B cell (primary cell): ENCODE measurements at regions not wholly inside any gene's neighbourhood (a gene's known extent, or its start where the extent isn't known, plus 50 kb on each side); places are given as distances from the start of the nearest gene placed in this dataset.

Experiments used
- ATAC-seq: fragments of 200-7000 bp; cut with Tn5 transposase; one replicate; pipeline ENCODE4 v1.10.0; 2021; ENCODE audit warnings: low read depth, mild to moderate bottlenecking, moderate number of reproducible peaks, moderate library complexity
- CTCF ChIA-PET: fragments of 350-600 bp; sonication (Branson Sonifier 250); formaldehyde crosslinking; loops from one replicate; lab custom pipeline; 2021; ENCODE audit warnings: antibody characterized with exemption, inconsistent platforms; lab: Charles Lee
- POLR2A ChIA-PET: fragments of 350-600 bp; sonication (Branson Sonifier 250); formaldehyde crosslinking; loops from one replicate; lab custom pipeline; 2021; ENCODE audit warnings: antibody characterized with exemption; lab: Charles Lee
- DNase-seq: peaks from one replicate; pipeline ENCODE4 v3.0.0; 2013
- H2AFZ ChIP-seq: 2 replicates; pipeline ENCODE4 v1.6.1; 2012; ENCODE audit warnings: mild to moderate bottlenecking, low read depth, low read length; ENCODE audit not compliant: insufficient read depth, poor library complexity, severe bottlenecking
- H3K27ac ChIP-seq, 2 donors: 1 replicate in 1 of 2; 2 replicates in 1 of 2; pipeline ENCODE4 v1.5.1; 2012 to 2013; ENCODE audit warnings: low read length in 2 of 2, mild to moderate bottlenecking in 2 of 2, moderate library complexity in 1 of 2
- H3K27me3 ChIP-seq, 4 experiments: fragments of 200-600 bp in 1 of 4; sonication (generic) in 1 of 4; replicated peaks in 1 of 4; 1 replicate in 2 of 4; 2 replicates in 2 of 4; pipeline versions ENCODE4 v1.6.1 to v1.7.0; 2013 to 2016; ENCODE audit warnings: low read length in 3 of 4, mild to moderate bottlenecking in 2 of 4, mixed read lengths in 1 of 4, moderate library complexity in 1 of 4; ENCODE audit not compliant: insufficient read depth in 4 of 4, control insufficient read depth in 3 of 4; ENCODE audit errors: control extremely low read depth in 1 of 4
- H3K36me3 ChIP-seq, 2 experiments: replicated peaks in 1 of 2; 1 replicate in 1 of 2; 2 replicates in 1 of 2; pipeline versions ENCODE4 v1.6.1 to v1.7.1; 2013; ENCODE audit warnings: low read length in 1 of 2; ENCODE audit not compliant: insufficient read depth in 2 of 2, control insufficient read depth in 1 of 2; ENCODE audit errors: control extremely low read depth in 1 of 2, extremely low read depth in 1 of 2
- H3K4me1 ChIP-seq, 2 donors: fragments of 200-600 bp in 1 of 2; sonication (generic) in 1 of 2; 1 replicate in 1 of 2; 2 replicates in 1 of 2; pipeline versions ENCODE4 v1.5.1 to v1.6.1; 2013 to 2017; ENCODE audit warnings: low read length in 2 of 2; ENCODE audit not compliant: control insufficient read depth in 2 of 2, insufficient read depth in 2 of 2
- H3K4me2 ChIP-seq: replicated peaks from 2 replicates; pipeline ENCODE3; 2012; ENCODE audit warnings: mild to moderate bottlenecking, low read depth, low read length; ENCODE audit not compliant: poor library complexity, severe bottlenecking
- H3K4me3 ChIP-seq, 5 experiments: fragments of 200-600 bp in 1 of 5; sonication (generic) in 1 of 5; 1 replicate in 3 of 5; 2 replicates in 2 of 5; pipeline versions ENCODE4 v1.5.1 to v1.7.0; 2011 to 2016; ENCODE audit warnings: low read length in 4 of 5, mild to moderate bottlenecking in 4 of 5, low read depth in 2 of 5, control low read depth in 1 of 5, moderate library complexity in 1 of 5; ENCODE audit not compliant: insufficient read depth in 1 of 5; ENCODE audit errors: control extremely low read depth in 1 of 5, extremely low read depth in 1 of 5
- H3K79me2 ChIP-seq: fragments of 200-600 bp; sonication (generic); one replicate; pipeline ENCODE4 v1.6.0; 2016; ENCODE audit warnings: low read length; ENCODE audit not compliant: control insufficient read depth, insufficient read depth
- H3K9ac ChIP-seq: fragments of 200-600 bp; sonication (generic); 2 replicates; pipeline ENCODE4 v1.6.1; 2017; ENCODE audit warnings: mild to moderate bottlenecking, low read length, moderate library complexity
- H3K9me3 ChIP-seq, 3 donors: one replicate each; pipeline versions ENCODE4 v1.6.1 to v1.7.1; 2013; ENCODE audit warnings: low read length in 2 of 3; ENCODE audit not compliant: control insufficient read depth in 2 of 3, insufficient read depth in 1 of 3; ENCODE audit errors: control extremely low read depth in 1 of 3
- H4K20me1 ChIP-seq: 2 replicates; pipeline ENCODE4 v1.6.0; 2012; ENCODE audit warnings: mild to moderate bottlenecking, low read length; ENCODE audit not compliant: insufficient read depth, control insufficient read depth, poor library complexity, severe bottlenecking
- H3K27ac Mint-ChIP-seq: one replicate; pipeline ENCODE4 v1.8.0; 2021; ENCODE audit warnings: mixed read lengths
- H3K27me3 Mint-ChIP-seq: one replicate; pipeline ENCODE4 v1.8.0; 2021; ENCODE audit warnings: mixed read lengths
- H3K4me1 Mint-ChIP-seq: one replicate; pipeline ENCODE4 v1.8.0; 2021; ENCODE audit warnings: mixed read lengths
- H3K4me3 Mint-ChIP-seq: one replicate; pipeline ENCODE4 v1.8.0; 2021; ENCODE audit warnings: mixed read lengths
- H3K9me3 Mint-ChIP-seq: one replicate; pipeline ENCODE4 v1.8.0; 2022; ENCODE audit warnings: mixed read lengths; ENCODE audit not compliant: insufficient read depth
- EZH2 ChIP-seq: IDR thresholded peaks from 2 replicates; pipeline ENCODE4 v1.6.1; 2012; ENCODE audit warnings: borderline replicate concordance, low read depth, mild to moderate bottlenecking, moderate library complexity, low read length; ENCODE audit not compliant: insufficient read depth, poor library complexity, severe bottlenecking
- WGBS: methylation state at CpG from one replicate; pipeline ENCODE4 v1.1.5; 2013; ENCODE audit warnings: missing lambda C conversion rate; ENCODE audit not compliant: insufficient coverage; 5-methylcytosine and 5-hydroxymethylcytosine counted together
- intact Hi-C: fragments of 100-400 bp; cut with micrococcal nuclease; formaldehyde crosslinking; loops from one replicate; pipeline ENCODE4 v1.10.0; 2022
- TF ChIP-seq, protein P1 (sequence below): fragments of 200-600 bp; IDR thresholded peaks from one replicate; pipeline ENCODE4 v1.8.0; 2022; ENCODE audit warnings: antibody characterized with exemption, mild to moderate bottlenecking

DNA sequence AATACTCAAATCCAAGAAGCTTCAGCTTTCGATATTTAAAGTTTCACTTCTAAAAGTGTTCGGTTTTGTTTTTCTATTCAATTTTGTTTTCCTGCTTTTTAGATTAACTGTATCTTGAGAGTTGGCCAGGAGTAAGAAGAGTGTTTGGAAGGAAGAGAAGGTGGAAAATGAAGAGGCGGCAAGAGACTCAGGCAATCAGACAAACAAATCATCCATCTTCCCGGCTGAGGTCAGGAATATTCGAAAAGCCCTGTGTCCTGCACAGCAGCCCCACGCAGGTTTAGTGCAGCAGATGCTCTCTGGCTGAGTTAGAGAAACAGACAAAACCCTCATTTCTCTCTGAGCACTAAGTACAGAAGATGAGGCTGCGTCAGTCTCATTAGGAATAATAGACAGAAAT is 330.3 kb upstream of the NOCT start:
- TF ChIP-seq EZH2, result no peak
- TF ChIP-seq, protein P1, sequence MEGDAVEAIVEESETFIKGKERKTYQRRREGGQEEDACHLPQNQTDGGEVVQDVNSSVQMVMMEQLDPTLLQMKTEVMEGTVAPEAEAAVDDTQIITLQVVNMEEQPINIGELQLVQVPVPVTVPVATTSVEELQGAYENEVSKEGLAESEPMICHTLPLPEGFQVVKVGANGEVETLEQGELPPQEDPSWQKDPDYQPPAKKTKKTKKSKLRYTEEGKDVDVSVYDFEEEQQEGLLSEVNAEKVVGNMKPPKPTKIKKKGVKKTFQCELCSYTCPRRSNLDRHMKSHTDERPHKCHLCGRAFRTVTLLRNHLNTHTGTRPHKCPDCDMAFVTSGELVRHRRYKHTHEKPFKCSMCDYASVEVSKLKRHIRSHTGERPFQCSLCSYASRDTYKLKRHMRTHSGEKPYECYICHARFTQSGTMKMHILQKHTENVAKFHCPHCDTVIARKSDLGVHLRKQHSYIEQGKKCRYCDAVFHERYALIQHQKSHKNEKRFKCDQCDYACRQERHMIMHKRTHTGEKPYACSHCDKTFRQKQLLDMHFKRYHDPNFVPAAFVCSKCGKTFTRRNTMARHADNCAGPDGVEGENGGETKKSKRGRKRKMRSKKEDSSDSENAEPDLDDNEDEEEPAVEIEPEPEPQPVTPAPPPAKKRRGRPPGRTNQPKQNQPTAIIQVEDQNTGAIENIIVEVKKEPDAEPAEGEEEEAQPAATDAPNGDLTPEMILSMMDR, result no peak
- no peaks in the 10 kb centered on the region for H3K9me3 ChIP-seq
- no peak overlapping the region for H3K4me2 ChIP-seq
- no peak overlapping the region for H3K27ac Mint-ChIP-seq
- H4K20me1 ChIP-seq, result no peaks in the 10 kb centered on the region
- H3K9me3 Mint-ChIP-seq, result no peaks in the 10 kb centered on the region
- no peak for DNase-seq
- no peaks in the 10 kb centered on the region for H3K79me2 ChIP-seq
- POLR2A ChIA-PET, result no interaction called here
- ATAC-seq, result no peak
- H3K4me1 Mint-ChIP-seq, result no peaks in the 10 kb centered on the region
- H3K9ac ChIP-seq, result no peak overlapping the region
- H3K27me3 ChIP-seq, result peaks cover 0 to 12% (median 2%) of the 10 kb centered on the region in 4 experiments
- H3K27me3 Mint-ChIP-seq, result peaks cover 12% of the 10 kb centered on the region
- H3K36me3 ChIP-seq, result no peaks in the 10 kb centered on the region
- CTCF ChIA-PET, result no interaction called here
- no peak overlapping the region for H2AFZ ChIP-seq
- H3K4me3 Mint-ChIP-seq, result no peak overlapping the region
- 90% methylated on average over 4 of the region's 7 CpGs for WGBS
- H3K4me1 ChIP-seq, result no peaks in the 10 kb centered on the region
- intact Hi-C loops, result no loop called here
- H3K27ac ChIP-seq, result no peak overlapping the region
- no peak overlapping the region for H3K4me3 ChIP-seq

DNA sequence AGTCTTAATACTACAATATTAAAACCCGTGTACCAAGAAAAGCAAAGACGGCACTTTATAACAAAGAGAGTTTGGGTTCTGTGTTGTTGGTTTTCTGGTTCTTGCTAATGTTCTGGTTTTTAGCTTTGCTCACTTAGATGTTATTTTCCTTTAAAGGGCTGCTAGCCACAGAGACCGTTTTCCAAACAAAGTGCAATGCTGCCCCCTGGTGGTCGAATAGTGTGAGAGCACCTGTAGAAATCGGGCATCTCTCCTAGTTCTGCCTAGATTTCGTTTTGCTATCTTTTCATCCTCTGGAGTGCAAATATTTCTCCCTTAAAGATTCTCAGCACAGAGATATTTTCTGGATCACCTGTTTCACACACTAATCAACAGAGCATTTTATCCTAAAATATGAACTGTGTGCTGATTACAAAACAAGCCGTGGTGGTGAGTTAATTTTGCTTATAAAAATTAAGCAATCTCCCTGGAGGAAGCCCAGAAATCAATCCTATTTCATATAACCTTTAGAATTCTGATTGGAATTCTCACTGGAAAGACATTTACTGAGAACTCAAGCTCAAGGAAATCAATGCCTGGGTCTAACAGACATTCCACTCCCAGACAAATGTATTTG is 334.5 kb upstream of the NOCT start:
- 0% methylated on average over 4 of the region's 7 CpGs for WGBS
- Histone ChIP-seq H3K9me3 (no peaks in the 10 kb centered on the region), H3K4me3 (no peak overlapping the region), H3K4me2 (no peak overlapping the region), H2AFZ (no peak overlapping the region), H3K4me1 (no peaks in the 10 kb centered on the region), H3K9ac (no peak overlapping the region), H4K20me1 (no peaks in the 10 kb centered on the region), H3K27ac (no peak overlapping the region), H3K36me3 (no peaks in the 10 kb centered on the region), H3K27me3 (peaks cover 0 to 6% (median 2%) of the 10 kb centered on the region in 4 experiments), H3K79me2 (no peaks in the 10 kb centered on the region)
- POLR2A ChIA-PET, result no interaction called here
- H3K9me3 Mint-ChIP-seq, result no peaks in the 10 kb centered on the region
- no peak overlapping the region for H3K4me3 Mint-ChIP-seq
- ATAC-seq (peak; percentile 58), DNase-seq (peak; percentile 68)
- H3K27me3 Mint-ChIP-seq, result peaks cover 12% of the 10 kb centered on the region
- no peak overlapping the region for H3K27ac Mint-ChIP-seq
- no peaks in the 10 kb centered on the region for H3K4me1 Mint-ChIP-seq
- CTCF ChIA-PET, result interaction anchor here (0.6 to 3.0 kb wide), 19 partner anchors 8 to 875 kb away, joined by 3 to 25 read pairs (median 5); no protein-coding TSS in a partner anchor
- TF ChIP-seq EZH2, result no peak
- TF ChIP-seq, protein P1, result peak; percentile 97
- intact Hi-C loops, result loop anchor here (1.0 kb wide), 1 partner anchor 646 kb away; no protein-coding TSS in a partner anchor
